HK-2 (cell line): ENCODE measurements at regions not wholly inside any gene's neighbourhood (a gene's known extent, or its start where the extent isn't known, plus 50 kb on each side); places are given as distances from the start of the nearest gene placed in this dataset.
"Not testable (repeated sequence)": the region's sequence is repeated elsewhere in the genome, so short reads cannot be mapped to it uniquely, and the experiment has no call there.

ENCODE experiments used
- DNase-seq: peaks from one replicate; pipeline ENCODE4 v3.0.0-alpha.2; 2018; ENCODE audit not compliant: unreplicated experiment

GRCh38 chr16:16938009-16938408 is 532.8 kb downstream of the XYLT1 start:
- DNase-seq, result no peak

GRCh38 chr16:16938980-16939379 is 531.8 kb downstream of the XYLT1 start:
- DNase-seq, result no peak

GRCh38 chr16:16940351-16940750 is 530.4 kb downstream of the XYLT1 start:
- DNase-seq, result no peak

GRCh38 chr16:16942849-16943248 is 527.9 kb downstream of the XYLT1 start:
- not testable (repeated sequence) for DNase-seq

GRCh38 chr16:16945207-16945606 is 525.6 kb downstream of the XYLT1 start:
- no peak for DNase-seq

- DNase-seq, result no peak
Observed at GRCh38 chr16:16956376-16956775, 514.4 kb downstream of the XYLT1 start.

- DNase-seq, result no peak
Observed at GRCh38 chr16:16960785-16961184, 510.0 kb downstream of the XYLT1 start.

GRCh38 chr16:16966439-16966838 is 504.3 kb downstream of the XYLT1 start:
- DNase-seq, result no peak

- DNase-seq, result no peak
Observed at GRCh38 chr16:16971042-16971441, 499.7 kb downstream of the XYLT1 start.

GRCh38 chr16:16972831-16973230 is 497.9 kb downstream of the XYLT1 start:
- no peak for DNase-seq

GRCh38 chr16:16973707-16974591 is 496.8 kb downstream of the XYLT1 start:
- no peak for DNase-seq

GRCh38 chr16:16982614-16983013 is 488.1 kb downstream of the XYLT1 start:
- DNase-seq, result no peak

- no peak for DNase-seq
Observed at GRCh38 chr16:16983582-16983981, 487.2 kb downstream of the XYLT1 start.

- DNase-seq, result not testable (repeated sequence)
Observed at GRCh38 chr16:16984091-16984490, 486.7 kb downstream of the XYLT1 start.

- no peak for DNase-seq
Observed at GRCh38 chr16:16985707-16986106, 485.1 kb downstream of the XYLT1 start.

GRCh38 chr16:16988963-16989362 is 481.8 kb downstream of the XYLT1 start:
- DNase-seq, result no peak

- DNase-seq, result no peak
Observed at GRCh38 chr16:16989368-16989767, 481.4 kb downstream of the XYLT1 start.

GRCh38 chr16:16991711-16992110 is 479.0 kb downstream of the XYLT1 start:
- no peak for DNase-seq

GRCh38 chr16:16992975-16993765 is 477.6 kb downstream of the XYLT1 start:
- no peak for DNase-seq

- no peak for DNase-seq
Observed at GRCh38 chr16:16994831-16995230, 475.9 kb downstream of the XYLT1 start.

- no peak for DNase-seq
Observed at GRCh38 chr16:16996827-16997226, 473.9 kb downstream of the XYLT1 start.

GRCh38 chr16:16997349-16997748 is 473.4 kb downstream of the XYLT1 start:
- no peak for DNase-seq

GRCh38 chr16:17001471-17001870 is 469.3 kb downstream of the XYLT1 start:
- DNase-seq, result no peak
